GM12873 (cell line): ENCODE measurements at regions not wholly inside any gene's neighbourhood (a gene's known extent, or its start where the extent isn't known, plus 50 kb on each side); places are given as distances from the start of the nearest gene placed in this dataset.

Experiments used
- TF ChIP-seq, protein P1 (sequence below): IDR thresholded peaks from 2 replicates; pipeline ENCODE4 v1.5.1; 2012; ENCODE audit warnings: low read depth, mild to moderate bottlenecking, moderate library complexity, low read length, control low read depth; ENCODE audit not compliant: insufficient read depth; ENCODE audit errors: missing control alignments

DNA sequence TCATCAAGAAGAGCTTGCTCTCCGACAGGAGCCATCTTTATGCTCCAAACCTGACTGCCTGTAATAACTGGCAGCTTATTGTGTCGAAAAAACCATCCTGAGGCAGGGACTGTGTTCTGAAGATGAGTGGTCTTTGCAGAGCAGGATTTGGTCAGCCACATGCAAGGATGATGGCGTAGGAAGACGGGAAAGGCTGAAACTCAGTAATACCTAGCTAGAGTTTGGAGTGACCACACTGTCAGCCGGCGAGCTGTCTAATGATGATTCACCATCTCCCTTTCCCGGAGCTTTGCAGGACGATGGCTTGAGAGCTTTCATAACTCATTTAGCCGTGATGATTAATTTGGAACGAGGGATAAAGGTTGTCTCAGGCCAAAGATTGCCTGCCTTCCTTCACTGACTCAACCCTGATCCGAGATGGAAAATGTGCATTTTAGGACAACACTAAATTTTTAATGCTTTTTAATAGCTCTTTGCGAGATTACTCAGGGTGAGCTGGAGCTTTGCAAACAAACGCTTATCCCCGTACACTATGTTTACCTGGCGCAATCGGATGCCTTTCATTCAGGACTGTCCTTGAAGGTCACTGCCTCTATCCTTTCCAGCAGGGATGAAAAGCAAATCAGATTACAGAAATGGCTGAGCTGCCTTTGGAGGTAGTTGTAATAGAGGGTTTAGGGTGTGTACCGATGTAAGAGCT is 288.5 kb downstream of the ASMT start:
- TF ChIP-seq, protein P1, sequence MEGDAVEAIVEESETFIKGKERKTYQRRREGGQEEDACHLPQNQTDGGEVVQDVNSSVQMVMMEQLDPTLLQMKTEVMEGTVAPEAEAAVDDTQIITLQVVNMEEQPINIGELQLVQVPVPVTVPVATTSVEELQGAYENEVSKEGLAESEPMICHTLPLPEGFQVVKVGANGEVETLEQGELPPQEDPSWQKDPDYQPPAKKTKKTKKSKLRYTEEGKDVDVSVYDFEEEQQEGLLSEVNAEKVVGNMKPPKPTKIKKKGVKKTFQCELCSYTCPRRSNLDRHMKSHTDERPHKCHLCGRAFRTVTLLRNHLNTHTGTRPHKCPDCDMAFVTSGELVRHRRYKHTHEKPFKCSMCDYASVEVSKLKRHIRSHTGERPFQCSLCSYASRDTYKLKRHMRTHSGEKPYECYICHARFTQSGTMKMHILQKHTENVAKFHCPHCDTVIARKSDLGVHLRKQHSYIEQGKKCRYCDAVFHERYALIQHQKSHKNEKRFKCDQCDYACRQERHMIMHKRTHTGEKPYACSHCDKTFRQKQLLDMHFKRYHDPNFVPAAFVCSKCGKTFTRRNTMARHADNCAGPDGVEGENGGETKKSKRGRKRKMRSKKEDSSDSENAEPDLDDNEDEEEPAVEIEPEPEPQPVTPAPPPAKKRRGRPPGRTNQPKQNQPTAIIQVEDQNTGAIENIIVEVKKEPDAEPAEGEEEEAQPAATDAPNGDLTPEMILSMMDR: no peak

DNA sequence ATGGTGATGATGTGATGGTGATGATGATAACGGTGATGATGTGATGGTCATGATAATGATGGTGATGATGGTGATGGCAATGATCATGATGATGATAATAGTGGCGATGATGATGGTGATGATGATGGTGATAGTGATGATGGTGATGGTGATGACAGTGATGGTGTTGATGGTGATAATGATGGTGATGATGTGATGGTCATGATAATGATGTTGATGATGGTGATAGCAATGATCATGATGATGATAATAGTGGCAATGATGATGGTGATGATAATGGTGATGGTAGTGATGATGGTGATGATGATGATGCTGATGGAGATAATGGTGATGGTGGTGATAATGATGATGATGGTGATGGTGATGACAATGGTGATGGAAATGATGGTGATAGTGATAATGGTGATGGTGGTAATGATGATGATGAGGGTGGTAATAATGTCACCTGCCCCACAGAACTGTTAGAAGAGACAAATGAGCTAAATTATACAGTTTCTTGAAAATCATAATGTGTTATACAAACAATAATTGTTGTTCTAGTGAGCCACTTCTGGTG is 289.9 kb downstream of the ASMT start:
- TF ChIP-seq, protein P1: no peak

- TF ChIP-seq, protein P1: no peak
These were observed 291.2 kb downstream of the ASMT start for GRCh38 chrX:1906028-1906427.

GRCh38 chrX:1909419-1910206 is 294.8 kb downstream of the ASMT start:
- TF ChIP-seq, protein P1: no peak

DNA sequence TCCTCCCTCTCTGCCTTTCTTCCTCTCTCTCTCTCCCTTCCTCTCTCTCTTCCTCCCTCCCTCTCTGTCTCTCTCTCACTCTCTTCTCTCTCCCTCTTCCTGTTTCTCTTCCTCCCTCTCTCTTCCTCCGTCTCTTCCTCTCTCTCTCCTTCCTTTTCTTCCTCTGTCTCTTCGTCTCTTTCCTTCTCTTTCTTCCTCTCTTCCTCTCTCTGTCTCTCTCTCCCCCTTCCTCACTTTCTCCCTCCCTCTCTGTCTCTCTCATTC is 295.3 kb downstream of the ASMT start:
- TF ChIP-seq, protein P1: no peak

DNA sequence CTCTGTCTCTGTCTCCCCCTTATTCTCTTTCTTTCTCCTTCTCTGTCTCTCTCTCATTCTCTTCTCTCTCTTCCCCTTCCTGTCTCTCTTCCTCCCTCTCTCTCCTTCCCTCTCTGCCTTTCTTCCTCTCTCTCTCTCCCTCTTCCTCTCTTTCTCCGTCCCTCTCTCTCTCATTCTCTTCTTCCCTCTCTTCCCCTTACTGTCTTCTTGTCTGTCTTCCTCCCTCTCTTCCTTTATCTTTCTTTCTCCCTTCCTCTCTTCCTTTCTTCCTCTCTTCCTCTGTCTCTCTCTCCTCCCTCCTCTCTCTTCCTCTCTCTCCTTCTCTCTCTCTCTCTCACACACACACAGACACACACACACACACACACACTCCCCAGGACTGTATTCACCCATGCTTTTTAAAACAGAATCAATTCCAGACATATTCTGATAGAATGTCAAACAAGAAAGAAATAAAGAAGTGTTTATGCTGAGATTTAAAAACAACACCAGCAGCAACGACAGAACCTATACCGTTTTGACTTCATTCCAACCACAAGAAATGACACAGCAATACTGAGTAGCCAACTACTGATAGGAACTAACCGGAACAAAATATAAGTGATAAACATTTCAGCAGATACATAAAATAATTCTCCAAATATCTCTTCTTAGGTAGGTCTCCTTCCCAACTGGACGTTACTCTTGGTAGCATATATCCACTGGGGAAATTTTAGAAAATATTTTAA is 296.7 kb downstream of the ASMT start:
- TF ChIP-seq, protein P1: no peak

DNA sequence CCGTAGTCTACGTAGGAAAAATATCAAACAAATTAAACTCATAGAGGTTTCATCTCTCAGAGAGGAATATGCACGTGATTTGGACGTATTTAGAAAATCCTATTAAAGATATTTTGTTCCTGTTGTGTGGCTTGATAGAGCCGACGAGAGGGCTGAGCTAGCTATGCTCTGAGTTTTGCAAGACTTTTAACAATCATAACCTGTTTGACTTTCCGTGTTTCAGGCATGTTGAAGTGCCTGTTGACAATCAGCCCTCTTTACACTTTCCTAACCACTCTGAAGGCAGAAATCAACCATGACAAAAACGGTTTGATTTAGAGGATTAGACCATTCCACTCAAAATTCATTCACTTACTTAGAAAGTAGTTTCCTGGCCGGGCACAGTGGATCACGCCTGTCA is 297.3 kb downstream of the ASMT start:
- TF ChIP-seq, protein P1: no peak
